VCaP (cell line): ENCODE measurements at regions not wholly inside any gene's neighbourhood (a gene's known extent, or its start where the extent isn't known, plus 50 kb on each side); places are given as distances from the start of the nearest gene placed in this dataset.

ENCODE experiments used
- H3K27ac ChIP-seq: fragments of 450-650 bp; 2 replicates; pipeline ENCODE4 v1.5.1; 2017
- CTCF ChIP-seq: fragments of 450-650 bp; conservative IDR thresholded peaks from 2 replicates; pipeline ENCODE4 v1.5.1; 2017; ENCODE audit warnings: mild to moderate bottlenecking, moderate library complexity

DNA sequence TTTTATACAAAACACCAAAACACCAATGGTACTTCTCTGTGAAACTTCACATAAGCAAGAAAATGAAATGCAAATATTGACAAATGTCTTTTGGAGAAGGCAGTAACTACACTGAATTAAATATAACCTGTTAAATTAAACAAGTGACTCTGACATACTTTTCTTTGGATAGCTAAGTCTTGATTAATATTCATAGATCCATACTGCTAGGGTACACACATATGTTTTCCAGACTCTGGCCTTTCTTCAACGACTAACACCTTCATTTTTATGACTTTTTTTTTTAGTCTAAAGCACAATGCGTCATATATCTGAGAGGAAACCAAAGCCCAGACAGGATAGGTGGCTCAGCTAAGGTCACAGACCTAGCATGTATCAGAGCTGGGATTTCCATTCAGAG lies 263.7 kb downstream of the TENT4A start:
- H3K27ac ChIP-seq, result peak overlapping the region; percentile 27; the same call in 1 of the 2 replicates
- TF ChIP-seq CTCF, result no peak

DNA sequence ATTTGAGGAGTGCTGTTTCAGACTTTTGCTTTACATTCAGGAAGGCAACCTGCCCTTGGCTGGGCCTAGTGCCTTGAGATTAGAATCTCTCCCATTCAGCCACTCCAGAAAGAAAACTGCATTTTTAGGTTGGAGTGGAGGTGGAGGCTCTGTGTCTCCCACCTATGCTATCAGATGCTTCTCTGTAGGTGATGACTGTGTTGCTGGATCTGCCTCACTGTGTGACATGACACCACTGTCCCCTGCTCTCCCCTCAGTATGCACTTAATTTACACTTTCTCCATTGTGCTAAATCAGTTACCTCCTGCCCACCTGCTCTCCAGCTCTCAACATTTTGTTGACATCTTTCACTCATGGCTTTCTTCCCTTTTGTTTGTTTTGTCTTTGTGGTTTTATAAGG lies 265.8 kb downstream of the TENT4A start:
- no peak overlapping the region for H3K27ac ChIP-seq
- TF ChIP-seq CTCF, result no peak

DNA sequence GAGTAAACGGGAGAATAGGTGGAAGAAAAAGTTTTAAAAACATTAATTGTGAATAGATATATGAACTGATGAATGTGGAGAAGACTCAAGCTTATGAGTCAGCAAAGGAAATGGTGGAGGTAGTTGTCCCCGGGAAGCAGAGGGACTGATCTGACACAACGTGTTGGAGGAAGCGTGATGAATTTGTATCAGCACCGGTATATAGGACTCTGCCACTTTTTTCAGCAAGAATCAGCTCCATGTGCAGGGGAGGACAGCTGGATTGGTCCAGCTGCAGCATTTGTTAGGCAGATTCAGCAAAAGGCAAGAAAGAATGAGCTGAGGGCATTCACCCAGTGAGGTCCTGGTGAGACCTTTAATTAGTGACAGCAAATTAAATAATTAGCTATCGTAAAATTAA lies 276.0 kb downstream of the TENT4A start:
- no peak for TF ChIP-seq CTCF
- H3K27ac ChIP-seq, result no peak overlapping the region

GRCh38 chr5:6994097-6994496 lies 280.9 kb downstream of the TENT4A start:
- TF ChIP-seq CTCF, result no peak
- no peak overlapping the region for H3K27ac ChIP-seq

DNA sequence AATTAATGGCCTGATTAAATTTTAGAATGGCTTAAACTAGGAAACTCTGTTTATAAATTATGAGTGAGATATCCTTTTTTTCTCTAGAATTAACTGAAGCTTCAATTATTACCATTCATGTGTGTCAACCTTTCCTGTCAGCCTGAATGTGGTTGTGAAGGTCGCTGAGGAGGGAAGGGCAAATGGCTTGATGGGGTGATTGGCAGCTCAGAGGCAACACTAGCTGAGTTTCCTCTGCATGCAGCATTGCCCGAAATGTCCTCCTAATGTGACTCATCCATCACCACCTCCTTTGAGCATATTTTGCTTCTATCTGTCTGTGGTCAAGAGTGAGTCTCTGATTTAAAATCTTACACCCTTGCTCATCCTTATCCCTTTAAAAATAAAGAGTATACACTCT lies 281.9 kb downstream of the TENT4A start:
- no peak for TF ChIP-seq CTCF
- no peak overlapping the region for H3K27ac ChIP-seq

DNA sequence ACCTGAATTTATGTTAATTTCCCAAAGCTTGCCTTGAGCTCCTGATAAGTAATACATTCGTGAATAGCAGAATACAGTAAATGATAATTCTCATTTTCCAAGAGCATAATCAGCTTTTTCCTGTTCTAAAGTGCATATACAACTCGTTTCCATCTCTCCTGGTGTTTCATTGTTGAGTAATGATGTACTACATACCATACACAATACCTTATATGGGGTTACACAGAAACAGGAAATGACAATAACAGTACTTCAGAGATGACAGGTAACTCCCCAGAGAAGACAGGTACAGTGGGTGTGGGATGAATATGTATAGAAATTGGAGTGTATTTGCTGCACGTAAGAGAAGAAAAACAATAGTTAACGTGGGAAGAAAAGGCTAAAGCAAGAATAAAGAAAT lies 287.1 kb downstream of the TENT4A start:
- TF ChIP-seq CTCF, result no peak
- no peak overlapping the region for H3K27ac ChIP-seq

DNA sequence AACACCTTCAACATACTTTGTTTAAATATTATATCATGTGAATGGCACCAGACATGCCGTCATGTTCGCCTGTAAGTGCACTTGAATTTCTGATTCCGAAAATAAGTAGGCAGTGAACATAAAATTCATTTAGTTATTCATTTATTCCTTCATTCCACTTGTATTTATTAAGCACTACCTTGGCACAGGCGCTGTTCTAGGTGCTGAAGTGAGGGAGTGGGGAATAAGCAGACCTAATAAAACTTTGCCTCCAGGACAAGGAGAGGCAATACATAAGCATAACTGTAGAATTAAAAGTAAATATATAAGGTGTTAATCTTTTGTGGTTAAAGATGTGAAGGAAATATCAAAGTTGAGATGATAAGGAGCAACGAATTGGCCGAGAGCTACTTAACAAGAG lies 297.4 kb downstream of the TENT4A start:
- no peak overlapping the region for H3K27ac ChIP-seq
- no peak for TF ChIP-seq CTCF

DNA sequence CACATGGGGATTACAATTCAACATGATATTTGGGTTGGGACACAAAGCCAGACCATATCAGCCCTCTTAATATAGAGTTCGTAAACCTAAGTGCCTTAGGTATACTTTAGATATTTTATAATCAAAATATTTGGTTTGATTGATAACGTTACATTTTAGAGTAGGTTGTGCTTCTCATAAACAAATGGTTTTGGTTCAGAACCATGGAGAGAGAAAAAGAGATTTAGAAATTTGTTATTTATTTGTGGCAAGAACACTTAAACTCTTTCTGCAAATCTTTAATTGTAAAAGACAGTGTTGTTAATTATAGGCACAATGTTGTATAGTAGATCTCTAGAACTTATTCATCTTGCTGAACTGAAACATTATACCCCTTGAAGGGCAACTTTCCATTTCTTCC lies 298.8 kb downstream of the TENT4A start:
- TF ChIP-seq CTCF, result no peak
- no peak overlapping the region for H3K27ac ChIP-seq
